ENCODE measurements at regions not wholly inside any gene's neighbourhood (a gene's known extent, or its start where the extent isn't known, plus 50 kb on each side); places are given as distances from the start of the nearest gene placed in this dataset.

GRCh38 chr7:19900118-19900517, 126.7 kb upstream of the TMEM196 start:
- Histone ChIP-seq H3K27ac (ENCODE audit: insufficient read length, low read depth, low read length) (no peak overlapping the region), H4K5ac (ENCODE audit: insufficient read length, low read depth, low read length) (no peak overlapping the region), H4K91ac (ENCODE audit: insufficient read length, low read depth, low read length) (no peak overlapping the region), H2AK5ac (ENCODE audit: insufficient read length, low read length) (no peak overlapping the region), H3K79me2 (ENCODE audit: insufficient read depth, low read length) (no peaks in the 10 kb centered on the region), H3K27me3 (ENCODE audit: insufficient read depth, low read length) (no peaks in the 10 kb centered on the region), H3K23ac (ENCODE audit: insufficient read length, low read depth, low read length) (no peak overlapping the region), H2BK120ac (ENCODE audit: low read depth, low read length, poor library complexity, severe bottlenecking) (no peak overlapping the region), H2BK12ac (ENCODE audit: insufficient read length, low read depth, low read length) (no peak overlapping the region), H3T11ph (ENCODE audit: low read length) (no peak overlapping the region), H3K23me2 (ENCODE audit: insufficient read length, low read depth, low read length, poor library complexity, severe bottlenecking) (no peaks in the 10 kb centered on the region), H4K20me1 (ENCODE audit: control insufficient read depth, insufficient read depth, insufficient read length) (no peaks in the 10 kb centered on the region), H3K18ac (ENCODE audit: insufficient read length, low read depth, low read length) (no peak overlapping the region), H2AFZ (ENCODE audit: low read length) (no peak overlapping the region), H3K4ac (ENCODE audit: low read depth, low read length) (no peak overlapping the region), H3K14ac (ENCODE audit: insufficient read depth, low read length) (no peak overlapping the region), H3K4me1 (ENCODE audit: insufficient read depth, low read length) (no peaks in the 10 kb centered on the region), H4K8ac (replicated peaks; ENCODE audit: insufficient read length, low read depth, low read length) (no peak overlapping the region), H3K79me1 (ENCODE audit: insufficient read depth, low read depth, low read length, poor library complexity, severe bottlenecking) (no peaks in the 10 kb centered on the region), H2BK15ac (ENCODE audit: low read depth, low read length) (no peak overlapping the region), H3K9me3 (ENCODE audit: control insufficient read depth, low read depth, low read length) (peaks cover 11% of the 10 kb centered on the region), H3K9ac (ENCODE audit: extremely low read depth, insufficient read length, low read length) (no peak overlapping the region), H3K4me2 (ENCODE audit: insufficient read depth, insufficient read length, low read length) (no peak overlapping the region), H2BK5ac (ENCODE audit: insufficient read length, low read length) (no peak overlapping the region), H2BK20ac (ENCODE audit: low read depth, low read length, poor library complexity, severe bottlenecking) (no peak overlapping the region), H3K56ac (ENCODE audit: insufficient read length, low read depth, low read length) (no peak overlapping the region)
- TF ChIP-seq CTCF (conservative IDR thresholded peaks at IDR 0.05) = no peak
- DNase-seq = no peak
- no peaks in the 10 kb centered on the region for H3K4me1 Mint-ChIP-seq
- no peak overlapping the region for H3K27ac Mint-ChIP-seq
- peaks cover 22 to 29% of the 10 kb centered on the region in 2 experiments for H3K9me3 Mint-ChIP-seq
- peaks cover 0 to 35% (median 0%) of the 10 kb centered on the region in 3 experiments; a peak in 2 of 7 replicates for H3K36me3 Mint-ChIP-seq (ENCODE audit: insufficient read depth in 1 of 3, low read depth in 3 of 3)
- H3K27me3 Mint-ChIP-seq (ENCODE audit: low read depth) = peaks cover 3% of the 10 kb centered on the region
- H3K4me3 Mint-ChIP-seq = no peak overlapping the region
